MM.1S (cell line): ENCODE measurements at regions not wholly inside any gene's neighbourhood (a gene's known extent, or its start where the extent isn't known, plus 50 kb on each side); places are given as distances from the start of the nearest gene placed in this dataset.

Experiments
- CTCF ChIP-seq: fragments of 300-600 bp; sonication (generic); IDR thresholded peaks from 2 replicates; pipeline ENCODE4 v1.5.1; 2016; ENCODE audit warnings: antibody characterized with exemption, low read length, mixed read lengths
- EZH2phosphoT487 ChIP-seq: fragments of 300-600 bp; sonication (generic); IDR thresholded peaks from 2 replicates; pipeline ENCODE4 v1.6.1; 2018; ENCODE audit warnings: antibody characterized with exemption, low read length

- TF ChIP-seq CTCF (no peak), EZH2phosphoT487 (no peak)
These were observed 673.7 kb downstream of the DIPK2A start for GRCh38 chr3:144645300-144645699.
